HG03045 (cell line): ENCODE measurements at regions not wholly inside any gene's neighbourhood (a gene's known extent, or its start where the extent isn't known, plus 50 kb on each side); places are given as distances from the start of the nearest gene placed in this dataset.

Source experiments
- ATAC-seq: cut with Tn5 transposase; IDR thresholded peaks from one replicate; pipeline ENCODE4 v1.9.1; 2021; ENCODE audit warnings: mild to moderate bottlenecking, moderate library complexity; ENCODE audit not compliant: unreplicated experiment

- peak; percentile 40 for ATAC-seq
Measured at GRCh38 chr11:19345848-19346681, 105.3 kb upstream of the E2F8 start.

GRCh38 chr11:19345519-19345847, 104.7 kb upstream of the E2F8 start:
- peak; percentile 40 for ATAC-seq

- ATAC-seq = peak; percentile 53
Measured at GRCh38 chr11:19344661-19345518, 104.1 kb upstream of the E2F8 start.

GRCh38 chr11:19342036-19342435, 101.3 kb upstream of the E2F8 start:
- no peak for ATAC-seq

GRCh38 chr11:19338375-19338774, 97.6 kb upstream of the E2F8 start:
- ATAC-seq = no peak

- no peak for ATAC-seq
Measured at GRCh38 chr11:19337779-19338178, 97.0 kb upstream of the E2F8 start.

- no peak for ATAC-seq
Measured at GRCh38 chr11:19336331-19336730, 95.6 kb upstream of the E2F8 start.

GRCh38 chr11:19332476-19332875, 91.7 kb upstream of the E2F8 start:
- ATAC-seq = peak; percentile 69

- no peak for ATAC-seq
Measured at GRCh38 chr11:19330416-19330815, 89.7 kb upstream of the E2F8 start.

- no peak for ATAC-seq
Measured at GRCh38 chr11:19329970-19330369, 89.2 kb upstream of the E2F8 start.

GRCh38 chr11:19328586-19329311, 88.0 kb upstream of the E2F8 start:
- no peak for ATAC-seq

GRCh38 chr11:19327280-19327679, 86.5 kb upstream of the E2F8 start:
- no peak for ATAC-seq

GRCh38 chr11:19326499-19326898, 85.8 kb upstream of the E2F8 start:
- ATAC-seq = no peak

GRCh38 chr11:19323502-19323901, 82.8 kb upstream of the E2F8 start:
- ATAC-seq = no peak

GRCh38 chr11:19321351-19321750, 80.6 kb upstream of the E2F8 start:
- no peak for ATAC-seq

GRCh38 chr11:19320827-19321226, 80.1 kb upstream of the E2F8 start:
- ATAC-seq = no peak

GRCh38 chr11:19316434-19316833, 75.7 kb upstream of the E2F8 start:
- no peak for ATAC-seq

GRCh38 chr11:19315511-19315910, 74.8 kb upstream of the E2F8 start:
- no peak for ATAC-seq

- ATAC-seq = no peak
Measured at GRCh38 chr11:19313140-19313539, 72.4 kb upstream of the E2F8 start.

- peak; percentile 66 for ATAC-seq
Measured at GRCh38 chr11:19311308-19312030, 70.7 kb upstream of the E2F8 start.

GRCh38 chr11:19307498-19307897, 66.8 kb upstream of the E2F8 start:
- ATAC-seq = no peak
